ENCODE measurements at regions not wholly inside any gene's neighbourhood (a gene's known extent, or its start where the extent isn't known, plus 50 kb on each side); places are given as distances from the start of the nearest gene placed in this dataset.

- no peak for FAIRE-seq
Observed at GRCh38 chr10:104505521-104506042, 135.5 kb upstream of the SORCS3 start.

DNA sequence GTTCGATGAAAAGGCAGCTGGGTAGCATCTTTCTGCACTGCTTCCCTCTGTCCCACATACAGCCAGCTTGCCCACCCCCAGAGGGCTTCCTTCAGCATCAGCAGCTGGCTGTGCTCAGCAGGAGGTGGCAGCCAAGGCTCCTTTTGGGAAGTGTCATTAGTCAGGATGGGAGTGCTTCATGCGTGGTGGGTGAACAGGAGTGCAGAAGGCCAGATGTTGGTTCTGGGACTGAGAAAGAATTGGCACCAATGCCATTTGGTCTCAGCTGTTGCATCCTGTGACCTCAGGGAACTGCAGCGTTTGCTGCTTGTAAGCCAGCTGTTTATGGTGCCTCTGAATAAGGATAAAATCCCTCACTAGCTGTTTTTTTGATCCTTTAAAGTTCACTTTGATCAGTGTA, 131.1 kb upstream of the SORCS3 start:
- TF ChIP-seq, protein P1, sequence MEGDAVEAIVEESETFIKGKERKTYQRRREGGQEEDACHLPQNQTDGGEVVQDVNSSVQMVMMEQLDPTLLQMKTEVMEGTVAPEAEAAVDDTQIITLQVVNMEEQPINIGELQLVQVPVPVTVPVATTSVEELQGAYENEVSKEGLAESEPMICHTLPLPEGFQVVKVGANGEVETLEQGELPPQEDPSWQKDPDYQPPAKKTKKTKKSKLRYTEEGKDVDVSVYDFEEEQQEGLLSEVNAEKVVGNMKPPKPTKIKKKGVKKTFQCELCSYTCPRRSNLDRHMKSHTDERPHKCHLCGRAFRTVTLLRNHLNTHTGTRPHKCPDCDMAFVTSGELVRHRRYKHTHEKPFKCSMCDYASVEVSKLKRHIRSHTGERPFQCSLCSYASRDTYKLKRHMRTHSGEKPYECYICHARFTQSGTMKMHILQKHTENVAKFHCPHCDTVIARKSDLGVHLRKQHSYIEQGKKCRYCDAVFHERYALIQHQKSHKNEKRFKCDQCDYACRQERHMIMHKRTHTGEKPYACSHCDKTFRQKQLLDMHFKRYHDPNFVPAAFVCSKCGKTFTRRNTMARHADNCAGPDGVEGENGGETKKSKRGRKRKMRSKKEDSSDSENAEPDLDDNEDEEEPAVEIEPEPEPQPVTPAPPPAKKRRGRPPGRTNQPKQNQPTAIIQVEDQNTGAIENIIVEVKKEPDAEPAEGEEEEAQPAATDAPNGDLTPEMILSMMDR (IDR thresholded peaks at IDR 0.05; ENCODE audit: insufficient read depth, missing control alignments) = no peak

More at GRCh38 chr10:104505521-104506042, 135.5 kb upstream of the SORCS3 start:
- DNase-seq (ENCODE audit: insufficient read length, low spot score) = no peak
- TF ChIP-seq, protein P1 (IDR thresholded peaks at IDR 0.05; ENCODE audit: insufficient read depth, missing control alignments) = no peak

DNA sequence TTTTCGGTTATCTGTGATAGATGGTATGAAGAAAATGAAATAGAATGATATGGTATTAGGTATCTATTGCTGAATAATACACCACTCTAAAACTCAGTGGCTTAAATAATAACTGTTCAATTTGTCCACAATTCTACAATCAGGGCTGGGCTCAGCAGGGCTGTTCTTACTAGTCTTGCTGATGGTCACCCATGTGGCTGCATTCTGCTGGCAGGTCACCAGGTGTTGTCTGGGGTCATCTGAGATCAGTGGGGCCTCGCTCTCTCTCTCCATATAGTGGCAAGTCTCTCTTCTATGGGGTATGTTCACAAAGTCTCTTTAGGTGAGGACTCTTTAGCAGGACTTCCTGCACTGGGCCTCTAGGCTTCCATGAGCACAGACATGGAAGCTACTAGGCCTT, 130.4 kb upstream of the SORCS3 start:
- no peak for DNase-seq (ENCODE audit: insufficient read length, low spot score)
- FAIRE-seq = no peak
- TF ChIP-seq, protein P1 (IDR thresholded peaks at IDR 0.05; ENCODE audit: insufficient read depth, missing control alignments) = no peak

More for the DNA sequence above, 131.1 kb upstream of the SORCS3 start:
- no peak for FAIRE-seq
- no peak for DNase-seq (ENCODE audit: insufficient read length, low spot score)

DNA sequence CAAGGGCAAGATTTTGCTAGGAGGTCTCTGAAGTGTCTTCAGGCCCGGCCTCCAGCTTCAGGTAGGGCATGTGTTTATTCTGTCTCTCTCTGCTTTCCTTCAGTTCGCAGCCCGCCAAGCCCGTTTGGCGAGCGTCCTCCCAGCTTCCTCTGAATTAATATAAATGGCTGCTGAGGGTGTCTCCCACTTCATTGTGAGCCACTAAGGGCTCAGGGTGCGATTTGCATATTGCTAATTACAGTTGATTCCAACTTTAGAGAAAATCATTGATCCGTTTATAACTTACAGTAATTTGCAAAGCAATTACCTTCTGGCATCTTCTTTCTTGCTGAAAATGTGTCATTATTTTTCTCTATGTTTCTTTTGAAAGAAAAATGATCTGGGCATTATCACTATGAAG, 128.3 kb upstream of the SORCS3 start:
- TF ChIP-seq, protein P1 (IDR thresholded peaks at IDR 0.05; ENCODE audit: insufficient read depth, missing control alignments) = no peak
- DNase-seq (ENCODE audit: insufficient read length, low spot score) (no peak), FAIRE-seq (no peak)

- DNase-seq (ENCODE audit: insufficient read length, low spot score) (no peak), FAIRE-seq (no peak)
- TF ChIP-seq, protein P1 (IDR thresholded peaks at IDR 0.05; ENCODE audit: insufficient read depth, missing control alignments) = no peak
Observed at GRCh38 chr10:104515678-104516199, 125.4 kb upstream of the SORCS3 start.

- TF ChIP-seq, protein P1 (IDR thresholded peaks at IDR 0.05; ENCODE audit: insufficient read depth, missing control alignments) = no peak
- FAIRE-seq = no peak
- no peak for DNase-seq (ENCODE audit: insufficient read length, low spot score)
Observed at GRCh38 chr10:104516986-104517385, 124.1 kb upstream of the SORCS3 start.

GRCh38 chr10:104517946-104518345, 123.1 kb upstream of the SORCS3 start:
- TF ChIP-seq, protein P1 (IDR thresholded peaks at IDR 0.05; ENCODE audit: insufficient read depth, missing control alignments) = no peak
- no peak for FAIRE-seq
- no peak for DNase-seq (ENCODE audit: insufficient read length, low spot score)

All from D721Med (cell line).